AG04449 (cell line): ENCODE measurements at regions not wholly inside any gene's neighbourhood (a gene's known extent, or its start where the extent isn't known, plus 50 kb on each side); places are given as distances from the start of the nearest gene placed in this dataset.

ENCODE experiments used
- CTCF ChIA-PET: fragments of 350-600 bp; formaldehyde crosslinking; extraction: SDS; loops from one replicate; lab custom pipeline; 2021; ENCODE audit warnings: antibody characterized with exemption; lab: Yijun Ruan, JAX
- POLR2A ChIA-PET: fragments of 400-600, 350-600 bp; formaldehyde crosslinking; extraction: SDS; loops from one replicate; lab custom pipeline; 2020; ENCODE audit warnings: antibody characterized with exemption, inconsistent platforms; lab: Yijun Ruan, JAX
- DNase-seq: peaks from one replicate; pipeline ENCODE4 v3.0.0-alpha.2; 2010; ENCODE audit warnings: low read depth, low spot score
- H3K4me3 ChIP-seq: 2 replicates; pipeline ENCODE4 v1.5.1; 2011; ENCODE audit warnings: low read depth, mild to moderate bottlenecking, control low read depth, low read length
- CTCF ChIP-seq: IDR thresholded peaks from one replicate; pipeline ENCODE4 v1.5.1; 2011; ENCODE audit warnings: mild to moderate bottlenecking, moderate library complexity, low read length, control low read depth, inconsistent platforms; ENCODE audit not compliant: insufficient read depth; ENCODE audit errors: missing control alignments

- ChIA-PET CTCF (interaction anchor here (1.1 to 2.1 kb wide), 4 partner anchors 22 to 133 kb away, joined by 4 to 8 read pairs (median 6); no protein-coding TSS in a partner anchor), POLR2A (no interaction called here)
- no peak for DNase-seq
- H3K4me3 ChIP-seq = no peak overlapping the region
- TF ChIP-seq CTCF = no peak
Measured at GRCh38 chr1:203401199-203401877, 50.4 kb upstream of the FMOD start.

- ChIA-PET POLR2A (no interaction called here), CTCF (interaction anchor here (0.7 to 2.1 kb wide), 6 partner anchors 21 to 134 kb away, joined by 3 to 8 read pairs (median 5); no protein-coding TSS in a partner anchor)
- TF ChIP-seq CTCF = no peak
Measured at GRCh38 chr1:203402152-203402551, 51.2 kb upstream of the FMOD start.

GRCh38 chr1:203402629-203403337, 51.9 kb upstream of the FMOD start:
- POLR2A ChIA-PET = no interaction called here
- H3K4me3 ChIP-seq = no peak overlapping the region
- CTCF ChIA-PET = interaction anchor here (0.7 to 2.1 kb wide), 6 partner anchors 20 to 134 kb away, joined by 3 to 8 read pairs (median 5); no protein-coding TSS in a partner anchor
- DNase-seq = no peak
- TF ChIP-seq CTCF = no peak

More at GRCh38 chr1:203402152-203402551, 51.2 kb upstream of the FMOD start:
- DNase-seq = no peak
- no peak overlapping the region for H3K4me3 ChIP-seq

- ChIA-PET CTCF (interaction anchor here (2.0 kb wide), 1 partner anchor 84 kb away, joined by 8 read pairs; no protein-coding TSS in a partner anchor), POLR2A (no interaction called here)
- no peak for TF ChIP-seq CTCF
- H3K4me3 ChIP-seq = no peak overlapping the region
- DNase-seq = no peak
Measured at GRCh38 chr1:203403586-203403985, 52.7 kb upstream of the FMOD start.

- no peak for TF ChIP-seq CTCF
- CTCF ChIA-PET = no interaction called here
Measured at GRCh38 chr1:203404546-203404945, 53.6 kb upstream of the FMOD start.

More at GRCh38 chr1:203404546-203404945, 53.6 kb upstream of the FMOD start:
- POLR2A ChIA-PET = no interaction called here
- no peak overlapping the region for H3K4me3 ChIP-seq
- DNase-seq = no peak
